H1 (cell line): ENCODE measurements at regions not wholly inside any gene's neighbourhood (a gene's known extent, or its start where the extent isn't known, plus 50 kb on each side); places are given as distances from the start of the nearest gene placed in this dataset.

Experiments
- CHD7 ChIP-seq: fragments of 300-600 bp; sonication (generic); IDR thresholded peaks from 2 replicates; pipeline ENCODE4 v1.7.1; 2012; ENCODE audit warnings: low read length, moderate library complexity, mild to moderate bottlenecking, inconsistent platforms; ENCODE audit not compliant: insufficient replicate concordance
- CTBP2 ChIP-seq: IDR thresholded peaks from 2 replicates; pipeline ENCODE4 v1.7.0; 2011; ENCODE audit warnings: borderline replicate concordance, mild to moderate bottlenecking, moderate library complexity, mixed read lengths, low read length; ENCODE audit not compliant: insufficient read depth, insufficient read length

- TF ChIP-seq CHD7 = no peak
- no peak for TF ChIP-seq CTBP2
Observed at GRCh38 chr9:2319421-2319820, 302.2 kb upstream of the VLDLR start (continued).
